Umbilical cord (tissue), 1 donor: ENCODE measurements at regions not wholly inside any gene's neighbourhood (a gene's known extent, or its start where the extent isn't known, plus 50 kb on each side); places are given as distances from the start of the nearest gene placed in this dataset.

Source experiments
- DNase-seq: peaks from one replicate; pipeline ENCODE4 v3.0.0-alpha.2; 2015; ENCODE audit warnings: low spot score

DNA sequence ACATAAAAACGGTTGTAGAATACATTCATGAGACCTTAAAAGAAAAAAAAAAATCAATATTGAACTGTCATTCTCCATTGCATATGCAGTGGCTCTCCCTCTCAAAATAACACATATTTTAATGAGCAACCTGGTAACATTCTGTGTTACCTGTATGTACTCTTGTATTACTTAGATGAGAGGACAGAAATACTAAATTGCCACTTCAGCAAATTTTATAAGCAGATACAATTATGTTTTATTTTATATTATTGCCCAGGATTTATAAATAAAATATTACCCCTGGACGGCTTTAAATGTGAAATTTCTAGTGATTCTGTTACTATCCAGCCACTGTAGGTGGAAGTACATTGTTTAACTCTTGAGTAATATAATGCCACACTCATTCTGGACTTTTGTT lies 463.2 kb upstream of the ROBO1 start:
- no peak for DNase-seq

GRCh38 chr3:80227216-80227615 lies 459.4 kb upstream of the ROBO1 start:
- no peak for DNase-seq

DNA sequence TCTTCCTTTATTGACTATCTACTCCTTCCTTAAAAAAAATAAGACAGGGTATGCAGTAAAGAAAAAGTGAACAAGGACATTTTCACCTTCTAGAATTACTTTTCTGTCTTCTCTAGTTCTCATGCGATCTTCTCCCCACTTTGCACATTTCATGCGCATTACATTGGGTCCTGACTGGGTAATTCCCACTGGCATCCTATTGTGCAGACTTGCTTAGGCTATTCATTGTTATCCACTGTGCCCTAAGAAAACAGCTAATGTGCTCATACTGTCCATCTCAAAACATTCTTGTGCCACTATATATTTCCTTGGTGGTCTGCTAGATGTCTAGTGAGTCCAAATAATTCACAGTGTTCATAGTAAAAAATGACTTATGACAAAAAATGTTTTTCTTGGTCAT lies 447.4 kb upstream of the ROBO1 start:
- no peak for DNase-seq

- DNase-seq: no peak
Observed at GRCh38 chr3:80213086-80213485, 445.3 kb upstream of the ROBO1 start.

GRCh38 chr3:80192936-80193335 lies 425.1 kb upstream of the ROBO1 start:
- DNase-seq: no peak

DNA sequence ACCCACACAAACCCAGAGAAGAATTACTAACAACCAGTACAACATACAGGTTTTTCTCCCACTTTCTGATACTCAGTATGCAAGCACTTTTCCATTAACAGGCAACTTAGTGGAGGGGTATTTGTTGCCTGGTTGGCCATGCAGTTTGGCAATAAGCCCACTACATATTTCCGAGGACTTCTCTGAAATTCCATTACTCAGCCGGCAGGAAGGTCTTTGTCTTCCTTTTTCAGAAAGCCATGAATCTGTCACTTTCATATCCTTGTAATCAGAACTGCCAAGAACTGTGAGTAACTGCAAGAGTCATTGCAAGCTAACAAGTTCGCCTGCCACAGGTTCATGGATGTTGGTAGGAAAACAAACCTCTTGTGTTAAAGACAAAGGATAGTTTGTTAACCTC lies 422.3 kb upstream of the ROBO1 start:
- DNase-seq: peak; percentile 81

- DNase-seq: no peak
Observed at GRCh38 chr3:80187981-80188380, 420.2 kb upstream of the ROBO1 start.

DNA sequence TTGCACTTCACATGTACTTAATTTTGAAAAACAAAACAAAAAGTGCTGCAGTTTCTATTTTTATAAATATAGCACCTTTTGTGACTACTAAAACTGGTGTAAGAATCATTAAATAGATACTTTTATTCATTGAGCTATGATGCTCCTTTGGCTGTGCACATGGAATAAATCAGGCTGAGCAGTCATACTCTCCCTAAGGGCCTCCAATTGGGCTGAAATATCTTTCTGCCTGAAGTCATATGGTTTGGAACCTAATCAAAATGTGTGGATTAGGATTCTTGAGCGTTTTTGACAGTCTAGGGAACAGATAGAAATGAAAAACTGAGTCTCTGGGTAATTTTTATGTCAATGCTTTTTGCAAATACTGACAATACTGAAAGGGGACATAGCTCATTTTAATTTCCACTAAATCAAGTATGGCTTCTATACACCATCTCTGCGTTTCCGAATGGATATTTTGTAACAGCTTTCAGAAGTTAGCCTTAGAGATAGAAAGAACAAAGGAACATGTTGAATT lies 392.2 kb upstream of the ROBO1 start:
- DNase-seq: peak; percentile 4

DNA sequence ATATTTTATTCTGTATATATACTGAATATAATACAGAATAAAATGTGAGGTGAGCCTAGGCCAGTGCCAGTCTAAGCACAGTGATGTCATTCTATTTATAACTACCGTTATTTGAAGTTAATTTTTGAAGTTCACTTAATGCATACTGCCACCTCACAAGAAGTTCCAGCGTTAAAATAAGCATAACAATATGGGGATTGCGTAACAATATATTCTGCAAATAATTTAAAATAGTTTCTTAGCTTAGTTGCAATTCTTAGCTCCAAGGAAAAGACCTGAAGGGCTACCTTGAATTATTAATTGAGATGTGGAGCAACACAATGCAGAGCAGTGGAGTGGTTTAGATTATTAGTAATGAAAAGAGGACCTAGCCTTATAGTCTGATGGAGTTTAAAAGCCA lies 390.5 kb upstream of the ROBO1 start:
- no peak for DNase-seq

DNA sequence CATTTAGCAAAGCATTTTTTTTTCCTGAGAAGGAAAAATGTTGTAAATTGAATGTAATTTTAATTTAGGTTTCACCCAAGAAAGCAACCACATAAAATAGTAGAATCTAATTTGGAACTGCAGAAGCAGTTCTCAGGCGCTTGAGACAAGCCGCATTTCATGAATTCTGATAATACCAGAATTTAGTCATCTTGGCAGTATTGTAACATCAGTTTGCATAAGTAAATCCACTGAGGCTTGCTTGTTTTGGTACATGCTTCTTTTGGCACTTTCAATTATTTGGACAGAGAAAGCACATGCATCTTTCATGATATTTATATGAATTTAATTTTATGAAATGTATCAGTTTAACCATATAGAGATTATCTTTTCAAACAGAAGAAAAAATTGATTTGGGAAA lies 389.7 kb upstream of the ROBO1 start:
- DNase-seq: peak; percentile 52

DNA sequence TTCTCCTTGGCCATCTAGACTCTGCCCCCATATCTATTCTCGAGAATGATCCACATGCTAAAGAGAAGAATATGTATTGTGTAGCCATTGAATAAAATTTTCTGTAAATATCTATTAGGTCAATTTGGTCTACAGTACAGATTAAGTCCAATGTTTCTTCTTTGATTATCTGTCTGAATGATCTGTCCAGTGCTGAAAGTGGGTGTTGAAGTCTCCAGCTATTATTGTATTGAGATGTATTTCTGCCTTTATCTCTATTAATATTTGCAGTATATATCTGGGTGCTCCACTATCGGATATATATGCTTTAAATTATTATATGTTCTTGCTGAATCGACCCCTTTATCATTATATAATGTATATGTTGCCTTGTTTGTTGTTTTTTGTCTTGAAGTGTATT lies 384.9 kb upstream of the ROBO1 start:
- no peak for DNase-seq

- DNase-seq: no peak
Observed at GRCh38 chr3:80142714-80143113, 374.9 kb upstream of the ROBO1 start.

GRCh38 chr3:80141557-80141956 lies 373.8 kb upstream of the ROBO1 start:
- DNase-seq: no peak

DNA sequence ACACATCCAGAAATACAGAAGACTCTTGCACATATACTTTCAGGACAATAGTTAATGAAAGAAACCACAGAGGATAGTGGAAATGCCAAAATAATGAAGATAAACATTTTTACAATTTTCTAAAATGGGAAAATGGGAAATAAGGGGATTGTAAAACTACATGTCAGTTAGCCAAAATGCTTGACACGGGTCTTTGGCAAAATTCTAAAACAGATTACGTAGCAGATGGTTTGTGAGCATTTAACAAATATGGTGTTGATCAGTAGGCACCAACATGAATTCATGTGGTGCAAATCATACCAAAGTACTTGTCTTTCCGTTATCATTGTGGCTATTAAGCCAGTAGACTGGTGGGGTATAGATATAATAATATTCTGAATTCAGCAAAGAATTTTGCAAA lies 348.5 kb upstream of the ROBO1 start:
- DNase-seq: no peak

DNA sequence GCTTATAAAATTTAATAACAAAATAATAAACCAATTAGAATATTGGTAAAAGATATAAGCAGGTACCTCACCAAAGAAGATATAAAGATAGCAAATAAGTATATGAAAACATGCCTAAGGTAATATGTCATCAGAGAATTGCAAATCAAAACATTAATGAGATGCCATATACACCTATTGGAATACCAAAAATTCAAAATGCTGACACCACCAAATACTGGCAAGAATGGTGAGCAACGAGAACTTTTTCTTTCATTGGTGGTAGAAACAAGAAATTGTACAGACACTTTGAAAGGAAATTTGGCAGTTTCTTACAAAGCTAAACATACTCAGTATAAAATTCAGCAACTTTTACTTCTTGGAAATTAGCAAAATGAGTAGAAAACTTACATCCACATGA lies 346.9 kb upstream of the ROBO1 start:
- DNase-seq: no peak

- DNase-seq: no peak
Observed at GRCh38 chr3:80113331-80113730, 345.5 kb upstream of the ROBO1 start.

- DNase-seq: no peak
Observed at GRCh38 chr3:80099559-80100066, 331.8 kb upstream of the ROBO1 start.

DNA sequence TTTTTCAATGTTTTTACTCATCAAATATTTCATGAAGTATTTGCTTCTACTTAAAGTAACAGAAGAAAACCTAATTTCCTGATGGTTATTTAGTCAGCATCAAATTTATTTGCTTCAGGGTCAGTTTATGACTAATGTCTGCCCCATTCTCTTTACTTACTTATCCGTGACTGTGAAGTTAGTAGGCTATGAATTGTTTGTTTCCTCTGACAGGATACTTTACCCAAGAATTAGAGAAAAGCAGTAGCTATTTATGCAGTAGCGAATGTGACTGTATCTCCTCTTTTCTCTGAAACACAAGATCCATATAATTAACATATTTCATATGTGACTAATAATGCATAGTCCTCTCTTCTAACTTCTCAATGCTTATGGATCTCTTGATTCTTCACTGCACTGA lies 329.9 kb upstream of the ROBO1 start:
- no peak for DNase-seq

DNA sequence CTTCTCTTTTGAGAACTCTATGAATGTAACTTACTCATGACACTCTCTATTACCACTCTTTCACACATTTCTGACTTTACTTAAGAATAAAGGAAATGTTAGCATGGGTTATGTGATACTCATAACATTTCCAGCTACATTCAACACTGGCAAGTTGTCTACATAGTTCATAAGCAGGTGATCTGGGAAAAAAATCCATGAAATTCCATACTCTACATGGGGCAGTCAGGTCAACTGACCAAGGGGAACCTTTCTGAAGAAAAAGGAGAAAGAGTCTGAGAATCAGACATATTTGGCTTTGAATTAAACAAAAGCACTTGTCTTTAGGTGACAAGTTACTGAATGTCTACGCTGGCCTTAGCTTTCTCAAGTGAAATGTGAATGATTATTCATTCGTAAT lies 329.1 kb upstream of the ROBO1 start:
- no peak for DNase-seq

- no peak for DNase-seq
Observed at GRCh38 chr3:80094589-80094988, 326.8 kb upstream of the ROBO1 start.

- peak; percentile 0 for DNase-seq
Observed at GRCh38 chr3:80087767-80088166, 320.0 kb upstream of the ROBO1 start.

GRCh38 chr3:80086426-80086825 lies 318.6 kb upstream of the ROBO1 start:
- DNase-seq: no peak

- DNase-seq: no peak
Observed at GRCh38 chr3:80079886-80080285, 312.1 kb upstream of the ROBO1 start.

DNA sequence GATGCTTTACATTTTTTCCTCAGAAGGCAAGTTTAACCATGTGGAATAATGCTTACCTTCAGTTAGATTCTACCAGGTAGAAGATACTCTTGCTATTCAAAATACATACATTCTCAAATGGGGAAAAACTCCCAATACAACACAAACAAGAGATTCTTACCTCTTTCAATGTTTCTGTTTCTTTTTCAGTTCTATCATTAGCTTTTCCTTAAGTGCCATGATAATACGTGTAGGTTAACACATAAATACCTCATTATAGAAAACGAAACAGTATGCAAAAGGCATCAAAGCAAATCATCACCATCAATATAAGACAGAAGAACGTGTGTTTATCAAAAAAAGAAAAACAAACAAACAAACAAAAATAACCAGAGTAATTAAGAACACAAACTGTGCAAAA lies 300.7 kb upstream of the ROBO1 start:
- DNase-seq: no peak
